CD14-positive monocyte (primary cell): ENCODE measurements at regions not wholly inside any gene's neighbourhood (a gene's known extent, or its start where the extent isn't known, plus 50 kb on each side); places are given as distances from the start of the nearest gene placed in this dataset.

Experiments
- DNase-seq, 3 donors: peaks; one replicate each; pipeline ENCODE4 v3.0.0-alpha.2; 2011 to 2022
- H2AFZ ChIP-seq: 2 replicates; pipeline ENCODE4 v1.6.0; 2012; ENCODE audit warnings: mild to moderate bottlenecking, low read depth, low read length, inconsistent platforms; ENCODE audit not compliant: insufficient read depth, poor library complexity, severe bottlenecking
- H3K27ac ChIP-seq, 2 donors: 1 replicate in 1 of 2; 2 replicates in 1 of 2; pipeline ENCODE4 v1.5.1; 2012 to 2013; ENCODE audit warnings: low read length in 2 of 2, control low read depth in 1 of 2, inconsistent platforms in 1 of 2, low read depth in 1 of 2, mild to moderate bottlenecking in 1 of 2
- H3K27me3 ChIP-seq, 2 donors: one replicate each; pipeline versions ENCODE4 v1.6.0 to v1.6.1; 2011 to 2013; ENCODE audit warnings: low read length in 2 of 2; ENCODE audit not compliant: control insufficient read depth in 2 of 2, insufficient read depth in 2 of 2
- H3K36me3 ChIP-seq, 2 donors: replicated peaks in 1 of 2; 1 replicate in 1 of 2; 2 replicates in 1 of 2; pipeline versions ENCODE4 v1.5.1 to v1.6.1; 2012 to 2013; ENCODE audit warnings: low read length in 2 of 2, control low read depth in 1 of 2, inconsistent platforms in 1 of 2, mild to moderate bottlenecking in 1 of 2; ENCODE audit not compliant: insufficient read depth in 2 of 2, control insufficient read depth in 1 of 2
- H3K4me1 ChIP-seq, 2 donors: 1 replicate in 1 of 2; 2 replicates in 1 of 2; pipeline versions ENCODE4 v1.5.1 to v1.6.1; 2012 to 2013; ENCODE audit warnings: low read length in 2 of 2, control low read depth in 1 of 2, inconsistent platforms in 1 of 2, mild to moderate bottlenecking in 1 of 2, moderate library complexity in 1 of 2; ENCODE audit not compliant: insufficient read depth in 2 of 2, control insufficient read depth in 1 of 2
- H3K4me2 ChIP-seq: replicated peaks from 2 replicates; pipeline ENCODE3; 2012; ENCODE audit warnings: low read length, moderate library complexity, mild to moderate bottlenecking; ENCODE audit not compliant: poor library complexity, severe bottlenecking; ENCODE audit errors: extremely low read depth
- H3K4me3 ChIP-seq, 3 experiments: fragments of 200-600 bp in 1 of 3; sonication (generic) in 1 of 3; replicated peaks in 1 of 3; 1 replicate in 2 of 3; 2 replicates in 1 of 3; pipeline ENCODE4 v1.5.1; 2011 to 2013; ENCODE audit warnings: low read length in 3 of 3, mild to moderate bottlenecking in 3 of 3, control low read depth in 2 of 3, low read depth in 2 of 3, inconsistent platforms in 1 of 3, moderate library complexity in 1 of 3
- H3K79me2 ChIP-seq: 2 replicates; pipeline ENCODE4 v1.6.0; 2012; ENCODE audit warnings: mild to moderate bottlenecking, control low read depth, inconsistent platforms, low read length, moderate library complexity; ENCODE audit not compliant: insufficient read depth
- H3K9ac ChIP-seq: 2 replicates; pipeline ENCODE4 v1.6.0; 2017; ENCODE audit warnings: low read length, mild to moderate bottlenecking; ENCODE audit not compliant: insufficient read depth, poor library complexity, severe bottlenecking
- H3K9me3 ChIP-seq, 2 donors: replicated peaks in 1 of 2; 1 replicate in 1 of 2; 2 replicates in 1 of 2; pipeline versions ENCODE4 v1.5.1 to v1.6.1; 2012 to 2013; ENCODE audit warnings: low read length in 2 of 2, control low read depth in 1 of 2; ENCODE audit not compliant: control insufficient read depth in 1 of 2, insufficient read depth in 1 of 2
- H4K20me1 ChIP-seq: 2 replicates; pipeline ENCODE4 v1.6.0; 2012; ENCODE audit warnings: mild to moderate bottlenecking, low read length, control low read depth, moderate library complexity; ENCODE audit not compliant: insufficient read depth
- H3K27ac Mint-ChIP-seq, 7 donors: one replicate each; pipeline ENCODE4 v1.8.0; 2020; ENCODE audit warnings: mild to moderate bottlenecking in 7 of 7, mixed read lengths in 7 of 7, moderate library complexity in 6 of 7, inconsistent platforms in 2 of 7
- H3K27me3 Mint-ChIP-seq, 3 donors: one replicate each; pipeline ENCODE4 v1.8.0; 2021 to 2022; ENCODE audit warnings: low read depth in 3 of 3, mild to moderate bottlenecking in 3 of 3, mixed read lengths in 3 of 3, moderate library complexity in 3 of 3, inconsistent platforms in 1 of 3
- H3K36me3 Mint-ChIP-seq, 2 donors: one replicate each; pipeline ENCODE4 v1.8.0; 2020; ENCODE audit warnings: mixed read lengths in 2 of 2, inconsistent platforms in 1 of 2, mild to moderate bottlenecking in 1 of 2
- H3K4me1 Mint-ChIP-seq: one replicate; pipeline ENCODE4 v1.8.0; 2020; ENCODE audit warnings: mild to moderate bottlenecking, mixed read lengths
- H3K4me3 Mint-ChIP-seq, 2 donors: one replicate each; pipeline ENCODE4 v1.8.0; 2020; ENCODE audit warnings: mild to moderate bottlenecking in 2 of 2, mixed read lengths in 2 of 2, moderate library complexity in 1 of 2
- H3K9me3 Mint-ChIP-seq, 7 donors: one replicate each; pipeline ENCODE4 v1.8.0; 2020 to 2022; ENCODE audit warnings: mixed read lengths in 7 of 7, mild to moderate bottlenecking in 6 of 7, moderate library complexity in 6 of 7, inconsistent platforms in 2 of 7
- WGBS: methylation state at CpG from one replicate; pipeline ENCODE4 v1.1.5; 2013; ENCODE audit warnings: missing lambda C conversion rate; ENCODE audit not compliant: insufficient coverage; 5-methylcytosine and 5-hydroxymethylcytosine counted together
- intact Hi-C, 2 donors: fragments of 100-400 bp; cut with micrococcal nuclease; formaldehyde crosslinking; loops; one replicate each; pipeline versions ENCODE4 v1.15.0 to v1.15.1; 2023
- TF ChIP-seq, protein P1 (sequence below): fragments of 200-600 bp; IDR thresholded peaks from one replicate; pipeline ENCODE4 v1.8.0; 2022; ENCODE audit warnings: antibody characterized with exemption, mild to moderate bottlenecking

DNA sequence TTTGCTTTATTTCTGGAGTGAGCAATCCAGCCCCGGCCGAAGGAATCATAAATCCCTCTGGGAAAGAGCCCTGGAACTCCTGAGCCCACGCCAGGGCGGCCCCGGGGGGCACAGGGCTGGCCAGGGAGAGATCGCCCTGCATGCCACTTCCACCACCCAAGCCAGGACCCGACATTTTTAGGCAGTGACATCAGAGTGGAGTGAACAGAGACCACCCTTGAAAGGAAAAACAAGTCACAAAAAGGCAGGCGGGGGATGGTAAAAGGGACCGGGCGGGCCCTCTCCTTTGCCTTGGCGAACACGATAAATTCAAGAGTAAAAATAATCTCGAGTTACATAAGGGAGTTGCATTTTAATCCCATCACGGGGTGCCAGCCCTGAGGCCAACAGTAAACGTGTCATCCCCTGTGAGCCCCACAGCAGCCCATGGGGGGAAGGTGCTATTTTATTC, 284.1 kb downstream of the C16orf95 start:
- H3K27me3 Mint-ChIP-seq: peaks cover 8 to 12% (median 11%) of the 10 kb centered on the region in 3 donors
- no peak overlapping the region for H3K4me2 ChIP-seq

DNA sequence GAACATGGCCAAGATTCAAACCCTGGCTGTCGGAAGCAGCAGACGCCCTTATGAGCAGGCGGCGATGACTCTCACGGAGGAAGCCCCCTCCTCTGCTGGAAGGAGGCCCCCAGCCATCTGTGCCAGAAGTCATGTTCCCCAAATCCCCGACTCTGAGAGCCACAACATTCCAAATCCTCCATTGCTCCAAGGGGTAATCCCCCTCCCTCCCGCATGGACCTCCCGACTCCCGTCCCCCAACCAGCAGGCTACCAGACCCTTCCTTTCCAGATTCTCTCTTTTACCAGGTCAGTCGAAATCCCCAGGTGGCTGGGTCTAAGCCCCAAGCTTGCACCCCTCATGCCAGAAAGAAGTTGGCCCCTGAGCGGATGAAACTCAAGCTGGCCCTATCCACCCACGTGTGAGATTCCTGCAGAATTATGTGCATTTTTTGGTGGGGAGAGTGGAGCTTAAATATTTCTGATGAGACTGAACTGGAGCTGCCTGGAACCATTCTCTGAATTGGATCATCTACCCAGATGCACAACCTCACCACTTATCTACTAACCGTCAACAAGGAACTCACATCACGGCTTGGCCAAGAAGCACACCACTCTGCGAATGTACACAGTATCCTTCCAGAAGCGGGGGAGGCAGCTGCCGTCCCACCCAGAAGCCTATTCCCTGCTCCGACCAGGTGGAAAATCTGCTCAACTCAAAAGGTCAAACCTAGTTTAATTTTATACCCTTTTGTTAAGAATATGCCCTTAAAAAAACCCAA, 283.5 kb downstream of the C16orf95 start:
- Histone ChIP-seq H3K27ac (no peak overlapping the region), H3K9me3 (no peaks in the 10 kb centered on the region), H3K27me3 (no peaks in the 10 kb centered on the region), H4K20me1 (no peaks in the 10 kb centered on the region), H3K4me1 (no peaks in the 10 kb centered on the region), H2AFZ (no peak overlapping the region), H3K9ac (no peak overlapping the region), H3K4me3 (no peak overlapping the region), H3K36me3 (no peaks in the 10 kb centered on the region), H3K79me2 (no peaks in the 10 kb centered on the region), H3K4me2 (no peak overlapping the region)
- peaks cover 8 to 14% (median 12%) of the 10 kb centered on the region in 3 donors for H3K27me3 Mint-ChIP-seq
- DNase-seq: no peak
- intact Hi-C loops: no loop called here
- no peak overlapping the region for H3K4me3 Mint-ChIP-seq
- TF ChIP-seq, protein P1, sequence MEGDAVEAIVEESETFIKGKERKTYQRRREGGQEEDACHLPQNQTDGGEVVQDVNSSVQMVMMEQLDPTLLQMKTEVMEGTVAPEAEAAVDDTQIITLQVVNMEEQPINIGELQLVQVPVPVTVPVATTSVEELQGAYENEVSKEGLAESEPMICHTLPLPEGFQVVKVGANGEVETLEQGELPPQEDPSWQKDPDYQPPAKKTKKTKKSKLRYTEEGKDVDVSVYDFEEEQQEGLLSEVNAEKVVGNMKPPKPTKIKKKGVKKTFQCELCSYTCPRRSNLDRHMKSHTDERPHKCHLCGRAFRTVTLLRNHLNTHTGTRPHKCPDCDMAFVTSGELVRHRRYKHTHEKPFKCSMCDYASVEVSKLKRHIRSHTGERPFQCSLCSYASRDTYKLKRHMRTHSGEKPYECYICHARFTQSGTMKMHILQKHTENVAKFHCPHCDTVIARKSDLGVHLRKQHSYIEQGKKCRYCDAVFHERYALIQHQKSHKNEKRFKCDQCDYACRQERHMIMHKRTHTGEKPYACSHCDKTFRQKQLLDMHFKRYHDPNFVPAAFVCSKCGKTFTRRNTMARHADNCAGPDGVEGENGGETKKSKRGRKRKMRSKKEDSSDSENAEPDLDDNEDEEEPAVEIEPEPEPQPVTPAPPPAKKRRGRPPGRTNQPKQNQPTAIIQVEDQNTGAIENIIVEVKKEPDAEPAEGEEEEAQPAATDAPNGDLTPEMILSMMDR: no peak
- peaks cover 0 to 2% (median 0%) of the 10 kb centered on the region in 7 donors for H3K9me3 Mint-ChIP-seq
- H3K36me3 Mint-ChIP-seq: no peaks in the 10 kb centered on the region
- WGBS: 94% methylated on average over 17 of the region's 18 CpGs
- H3K4me1 Mint-ChIP-seq: peaks cover 3% of the 10 kb centered on the region
- peak overlapping the region in 1 of 7 donors; percentile 46 for H3K27ac Mint-ChIP-seq

More for the DNA sequence above, 284.1 kb downstream of the C16orf95 start:
- Histone ChIP-seq H3K4me1 (no peaks in the 10 kb centered on the region), H3K36me3 (no peaks in the 10 kb centered on the region), H4K20me1 (no peaks in the 10 kb centered on the region), H3K9ac (no peak overlapping the region), H3K4me3 (no peak overlapping the region), H3K79me2 (no peaks in the 10 kb centered on the region), H3K9me3 (no peaks in the 10 kb centered on the region), H3K27me3 (no peaks in the 10 kb centered on the region), H2AFZ (no peak overlapping the region), H3K27ac (no peak overlapping the region)
- H3K4me3 Mint-ChIP-seq: no peak overlapping the region
- no peak overlapping the region for H3K27ac Mint-ChIP-seq
- peaks cover 0 to 2% (median 0%) of the 10 kb centered on the region in 7 donors for H3K9me3 Mint-ChIP-seq
- TF ChIP-seq, protein P1: no peak
- no peaks in the 10 kb centered on the region for H3K4me1 Mint-ChIP-seq
- 87% methylated on average over 5 of the region's 15 CpGs for WGBS
- intact Hi-C loops: no loop called here
- no peaks in the 10 kb centered on the region for H3K36me3 Mint-ChIP-seq
- DNase-seq: no peak
